GM18907 (cell line): ENCODE measurements at regions not wholly inside any gene's neighbourhood (a gene's known extent, or its start where the extent isn't known, plus 50 kb on each side); places are given as distances from the start of the nearest gene placed in this dataset.

Experiments
- ATAC-seq: cut with Tn5 transposase; IDR thresholded peaks from one replicate; pipeline ENCODE4 v1.9.1; 2021; ENCODE audit warnings: mild to moderate bottlenecking, moderate library complexity; ENCODE audit not compliant: unreplicated experiment

- no peak for ATAC-seq
Observed at GRCh38 chr19:34305221-34306083, 51.1 kb downstream of the GARRE1 start.

- ATAC-seq, result no peak
Observed at GRCh38 chr19:34306213-34306661, 51.9 kb downstream of the GARRE1 start.

GRCh38 chr19:34306824-34307223 lies 52.5 kb downstream of the GARRE1 start:
- no peak for ATAC-seq

GRCh38 chr19:34308381-34309367 lies 54.3 kb downstream of the GARRE1 start:
- no peak for ATAC-seq

- no peak for ATAC-seq
Observed at GRCh38 chr19:34309368-34310138, 55.2 kb downstream of the GARRE1 start.

- no peak for ATAC-seq
Observed at GRCh38 chr19:34310494-34310981, 54.5 kb upstream of the GPI start.

GRCh38 chr19:34313188-34313587 lies 51.8 kb upstream of the GPI start:
- no peak for ATAC-seq

- ATAC-seq, result peak; percentile 54
Observed at GRCh38 chr19:34314437-34315313, 50.3 kb upstream of the GPI start.
